HEK293 (cell line): ENCODE measurements at regions not wholly inside any gene's neighbourhood (a gene's known extent, or its start where the extent isn't known, plus 50 kb on each side); places are given as distances from the start of the nearest gene placed in this dataset.

Experiments used
- CTCF ChIP-seq: fragments of 450-650 bp; formaldehyde crosslinking; IDR thresholded peaks from 2 replicates; pipeline ENCODE4 v1.5.1; 2016; ENCODE audit warnings: missing biosample characterization, missing genetic modification characterization
- ELK4 ChIP-seq: IDR thresholded peaks from 2 replicates; pipeline ENCODE4 v1.6.1; 2011; ENCODE audit warnings: mild to moderate bottlenecking, low read depth, low read length, borderline replicate concordance
- IKZF3 ChIP-seq: fragments of 450-650 bp; IDR thresholded peaks from 2 replicates; pipeline ENCODE4 v1.5.0; 2018; ENCODE audit warnings: missing biosample characterization, mild to moderate bottlenecking, missing genetic modification characterization, moderate library complexity
- SP7 ChIP-seq: fragments of 450-650 bp; formaldehyde crosslinking; IDR thresholded peaks from 2 replicates; pipeline ENCODE4 v1.5.1; 2016; ENCODE audit warnings: missing biosample characterization, missing genetic modification characterization
- ZNF146 ChIP-seq: fragments of 450-650 bp; formaldehyde crosslinking; IDR thresholded peaks from 2 replicates; pipeline ENCODE4 v1.5.1; 2016; ENCODE audit warnings: missing biosample characterization, missing genetic modification characterization
- ZNF24 ChIP-seq: fragments of 450-650 bp; formaldehyde crosslinking; IDR thresholded peaks from 2 replicates; pipeline ENCODE4 v1.5.1; 2016; ENCODE audit warnings: missing biosample characterization, missing genetic modification characterization
- ZNF747 ChIP-seq: fragments of 450-650 bp; formaldehyde crosslinking; IDR thresholded peaks from 2 replicates; pipeline ENCODE4 v1.5.1; 2016; ENCODE audit warnings: missing biosample characterization, missing genetic modification characterization

GRCh38 chr2:181163139-181163538 is 182.7 kb downstream of the UBE2E3 start:
- TF ChIP-seq CTCF (tag by site-specific recombination) (no peak), ZNF24 (tag by site-specific recombination) (no peak), SP7 (tag by site-specific recombination) (no peak), ZNF146 (tag by site-specific recombination) (no peak), ZNF747 (tag by site-specific recombination) (no peak), IKZF3 (tag by site-specific recombination) (no peak), ELK4 (no peak)
